CD4-positive, alpha-beta T cell treated with Interleukin-17A for 4 hours (primary cell): ENCODE measurements at regions not wholly inside any gene's neighbourhood (a gene's known extent, or its start where the extent isn't known, plus 50 kb on each side); places are given as distances from the start of the nearest gene placed in this dataset.

ENCODE experiments used
- DNase-seq: peaks from one replicate; pipeline ENCODE4 v3.0.0-alpha.2; 2020; ENCODE audit warnings: mixed read lengths

GRCh38 chr4:155552180-155552579, 114.5 kb upstream of the GUCY1A1 start:
- DNase-seq: no peak

- no peak for DNase-seq
These were observed 118.5 kb upstream of the GUCY1A1 start for GRCh38 chr4:155548173-155548572.

- no peak for DNase-seq
These were observed 120.2 kb upstream of the GUCY1A1 start for GRCh38 chr4:155546451-155546850.

GRCh38 chr4:155545456-155545855, 121.2 kb upstream of the GUCY1A1 start:
- no peak for DNase-seq

- no peak for DNase-seq
These were observed 122.1 kb upstream of the GUCY1A1 start for GRCh38 chr4:155544547-155544946.

- no peak for DNase-seq
These were observed 123.4 kb upstream of the GUCY1A1 start for GRCh38 chr4:155543126-155543765.

GRCh38 chr4:155542415-155542814, 124.2 kb upstream of the GUCY1A1 start:
- no peak for DNase-seq

- no peak for DNase-seq
These were observed 124.9 kb upstream of the GUCY1A1 start for GRCh38 chr4:155541716-155542115.

GRCh38 chr4:155540698-155541097, 126.0 kb upstream of the GUCY1A1 start:
- no peak for DNase-seq

GRCh38 chr4:155539746-155540145, 126.9 kb upstream of the GUCY1A1 start:
- DNase-seq: no peak

- no peak for DNase-seq
These were observed 130.7 kb upstream of the GUCY1A1 start for GRCh38 chr4:155535802-155536454.

GRCh38 chr4:155532373-155533085, 134.1 kb upstream of the GUCY1A1 start:
- no peak for DNase-seq

- DNase-seq: no peak
These were observed 135.8 kb upstream of the GUCY1A1 start for GRCh38 chr4:155530857-155531256.

- no peak for DNase-seq
These were observed 136.4 kb upstream of the GUCY1A1 start for GRCh38 chr4:155530290-155530689.

GRCh38 chr4:155529716-155530115, 136.9 kb upstream of the GUCY1A1 start:
- no peak for DNase-seq

- no peak for DNase-seq
These were observed 137.4 kb upstream of the GUCY1A1 start for GRCh38 chr4:155529272-155529671.

- no peak for DNase-seq
These were observed 140.0 kb upstream of the GUCY1A1 start for GRCh38 chr4:155526452-155527169.

GRCh38 chr4:155524926-155525455, 141.7 kb upstream of the GUCY1A1 start:
- DNase-seq: no peak

GRCh38 chr4:155523358-155523757, 143.3 kb upstream of the GUCY1A1 start:
- no peak for DNase-seq

GRCh38 chr4:155522201-155522600, 144.4 kb upstream of the GUCY1A1 start:
- no peak for DNase-seq

- no peak for DNase-seq
These were observed 144.6 kb upstream of the MAP9 start for GRCh38 chr4:155521382-155521781.

GRCh38 chr4:155515444-155516075, 138.8 kb upstream of the MAP9 start:
- no peak for DNase-seq

GRCh38 chr4:155514628-155515027, 137.9 kb upstream of the MAP9 start:
- no peak for DNase-seq
